ENCODE measurements at regions not wholly inside any gene's neighbourhood (a gene's known extent, or its start where the extent isn't known, plus 50 kb on each side); places are given as distances from the start of the nearest gene placed in this dataset.

GRCh38 chr2:126241411-126241810 is 414.5 kb upstream of the GYPC start:
- Mint-ChIP-seq H3K4me1 (no peaks in the 10 kb centered on the region), H3K36me3 (no peaks in the 10 kb centered on the region), H3K9me3 (no peaks in the 10 kb centered on the region), H3K4me3 (no peak overlapping the region), H3K27me3 (no peaks in the 10 kb centered on the region), H3K27ac (no peak overlapping the region)
- ATAC-seq (ENCODE audit: low read depth in 2 of 2) (no peak), DNase-seq (no peak)
- H3K4me3 ChIP-seq (ENCODE audit: low read depth, low read length) = no peak overlapping the region
- H3K4me1 ChIP-seq (ENCODE audit: control insufficient read depth, insufficient read depth, low read length, poor library complexity, severe bottlenecking) = no peaks in the 10 kb centered on the region
- H3K27me3 ChIP-seq (ENCODE audit: control insufficient read depth, insufficient read depth, low read length) = no peaks in the 10 kb centered on the region
- no peaks in the 10 kb centered on the region for H3K36me3 ChIP-seq (ENCODE audit: control insufficient read depth, insufficient read depth, low read length)
- no peak overlapping the region for H3K27ac ChIP-seq (ENCODE audit: insufficient read depth, low read length, poor library complexity, severe bottlenecking)
- no peaks in the 10 kb centered on the region for H3K9me3 ChIP-seq (ENCODE audit: control insufficient read depth in 2 of 2, low read length in 2 of 2)

DNA sequence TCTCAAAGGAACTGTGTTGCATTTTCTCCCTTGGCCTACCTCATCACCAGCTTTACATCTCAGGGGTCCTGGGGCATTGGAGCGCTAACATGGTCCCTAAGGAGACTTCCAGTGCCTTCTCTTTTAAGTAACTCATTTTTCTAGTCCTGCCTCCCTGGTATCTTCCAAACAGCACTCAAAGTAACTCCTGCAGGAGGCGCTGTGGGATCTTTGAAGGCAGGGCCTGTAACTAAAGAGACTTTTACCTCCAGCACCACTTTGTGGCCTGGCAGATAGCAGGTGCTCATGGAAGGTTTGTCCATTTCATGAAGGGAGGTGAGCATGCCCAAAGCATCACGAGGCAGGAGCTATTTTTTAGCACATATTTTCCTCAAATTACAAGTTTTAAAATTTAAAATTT is 411.0 kb upstream of the GYPC start:
- Histone ChIP-seq H3K4me1 (ENCODE audit: control insufficient read depth, insufficient read depth, low read length, poor library complexity, severe bottlenecking) (no peaks in the 10 kb centered on the region), H3K9me3 (ENCODE audit: control insufficient read depth in 2 of 2, low read length in 2 of 2) (no peaks in the 10 kb centered on the region), H3K36me3 (ENCODE audit: control insufficient read depth, insufficient read depth, low read length) (no peaks in the 10 kb centered on the region), H3K27ac (ENCODE audit: insufficient read depth, low read length, poor library complexity, severe bottlenecking) (no peak overlapping the region), H3K4me3 (ENCODE audit: low read depth, low read length) (no peak overlapping the region), H3K27me3 (ENCODE audit: control insufficient read depth, insufficient read depth, low read length) (no peaks in the 10 kb centered on the region)
- no peaks in the 10 kb centered on the region for H3K27me3 Mint-ChIP-seq
- peak in 1 of 3 donors; percentile 42 for DNase-seq
- no peaks in the 10 kb centered on the region for H3K9me3 Mint-ChIP-seq
- H3K27ac Mint-ChIP-seq = no peak overlapping the region
- H3K4me3 Mint-ChIP-seq = no peak overlapping the region
- no peak for ATAC-seq (ENCODE audit: low read depth in 2 of 2)
- H3K4me1 Mint-ChIP-seq = no peaks in the 10 kb centered on the region
- no peaks in the 10 kb centered on the region for H3K36me3 Mint-ChIP-seq

- ATAC-seq (ENCODE audit: low read depth in 2 of 2) (no peak), DNase-seq (no peak)
- Histone ChIP-seq H3K9me3 (ENCODE audit: control insufficient read depth in 2 of 2, low read length in 2 of 2) (no peaks in the 10 kb centered on the region), H3K4me3 (ENCODE audit: low read depth, low read length) (no peak overlapping the region), H3K36me3 (ENCODE audit: control insufficient read depth, insufficient read depth, low read length) (no peaks in the 10 kb centered on the region), H3K27me3 (ENCODE audit: control insufficient read depth, insufficient read depth, low read length) (no peaks in the 10 kb centered on the region), H3K27ac (ENCODE audit: insufficient read depth, low read length, poor library complexity, severe bottlenecking) (no peak overlapping the region), H3K4me1 (ENCODE audit: control insufficient read depth, insufficient read depth, low read length, poor library complexity, severe bottlenecking) (no peaks in the 10 kb centered on the region)
- H3K36me3 Mint-ChIP-seq = no peaks in the 10 kb centered on the region
- no peaks in the 10 kb centered on the region for H3K4me1 Mint-ChIP-seq
- no peak overlapping the region for H3K4me3 Mint-ChIP-seq
- peaks cover 0 to 6% (median 0%) of the 10 kb centered on the region in 7 donors for H3K9me3 Mint-ChIP-seq
- H3K27me3 Mint-ChIP-seq = no peaks in the 10 kb centered on the region
- no peak overlapping the region for H3K27ac Mint-ChIP-seq
Measured at GRCh38 chr2:126253669-126254068, 402.3 kb upstream of the GYPC start.

GRCh38 chr2:126264625-126265024 is 391.3 kb upstream of the GYPC start:
- H3K27ac ChIP-seq (ENCODE audit: insufficient read depth, low read length, poor library complexity, severe bottlenecking) = no peak overlapping the region
- H3K27me3 ChIP-seq (ENCODE audit: control insufficient read depth, insufficient read depth, low read length) = no peaks in the 10 kb centered on the region
- no peaks in the 10 kb centered on the region for H3K9me3 ChIP-seq (ENCODE audit: control insufficient read depth in 2 of 2, low read length in 2 of 2)
- H3K4me3 ChIP-seq (ENCODE audit: low read depth, low read length) = no peak overlapping the region
- H3K9me3 Mint-ChIP-seq = no peaks in the 10 kb centered on the region
- H3K27ac Mint-ChIP-seq = no peak overlapping the region
- H3K4me1 ChIP-seq (ENCODE audit: control insufficient read depth, insufficient read depth, low read length, poor library complexity, severe bottlenecking) = no peaks in the 10 kb centered on the region
- no peaks in the 10 kb centered on the region for H3K4me1 Mint-ChIP-seq
- H3K36me3 ChIP-seq (ENCODE audit: control insufficient read depth, insufficient read depth, low read length) = no peaks in the 10 kb centered on the region
- H3K36me3 Mint-ChIP-seq = no peaks in the 10 kb centered on the region
- no peak for DNase-seq
- H3K4me3 Mint-ChIP-seq = no peak overlapping the region
- H3K27me3 Mint-ChIP-seq = no peaks in the 10 kb centered on the region
- ATAC-seq (ENCODE audit: low read depth in 2 of 2) = no peak

DNA sequence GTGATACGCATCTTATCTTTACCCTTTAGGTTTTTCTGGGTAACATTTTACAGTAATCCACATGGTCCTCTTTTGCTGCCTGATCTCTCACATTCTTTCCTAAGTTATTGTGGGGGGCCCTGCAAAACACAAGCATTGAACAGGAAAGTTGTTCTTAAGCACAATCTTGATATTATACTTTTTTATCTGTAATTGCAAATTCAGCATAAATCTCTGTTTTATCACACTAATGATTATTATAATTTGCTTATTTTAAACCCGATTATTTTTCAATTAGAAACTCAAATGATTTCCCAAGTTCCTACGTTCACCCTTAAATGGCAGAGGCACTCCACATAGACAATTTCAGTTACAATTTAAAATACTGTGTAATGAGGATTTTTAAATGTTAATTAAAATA is 386.0 kb upstream of the GYPC start:
- no peaks in the 10 kb centered on the region for H3K36me3 ChIP-seq (ENCODE audit: control insufficient read depth, insufficient read depth, low read length)
- Mint-ChIP-seq H3K9me3 (peaks cover 0 to 2% (median 0%) of the 10 kb centered on the region in 7 donors), H3K4me1 (no peaks in the 10 kb centered on the region), H3K27me3 (no peaks in the 10 kb centered on the region), H3K27ac (no peak overlapping the region), H3K36me3 (no peaks in the 10 kb centered on the region), H3K4me3 (no peak overlapping the region)
- ATAC-seq (ENCODE audit: low read depth in 2 of 2) = no peak
- H3K9me3 ChIP-seq (ENCODE audit: control insufficient read depth in 2 of 2, low read length in 2 of 2) = no peaks in the 10 kb centered on the region
- H3K4me1 ChIP-seq (ENCODE audit: control insufficient read depth, insufficient read depth, low read length, poor library complexity, severe bottlenecking) = no peaks in the 10 kb centered on the region
- no peak overlapping the region for H3K4me3 ChIP-seq (ENCODE audit: low read depth, low read length)
- H3K27me3 ChIP-seq (ENCODE audit: control insufficient read depth, insufficient read depth, low read length) = no peaks in the 10 kb centered on the region
- DNase-seq = no peak
- H3K27ac ChIP-seq (ENCODE audit: insufficient read depth, low read length, poor library complexity, severe bottlenecking) = no peak overlapping the region

DNA sequence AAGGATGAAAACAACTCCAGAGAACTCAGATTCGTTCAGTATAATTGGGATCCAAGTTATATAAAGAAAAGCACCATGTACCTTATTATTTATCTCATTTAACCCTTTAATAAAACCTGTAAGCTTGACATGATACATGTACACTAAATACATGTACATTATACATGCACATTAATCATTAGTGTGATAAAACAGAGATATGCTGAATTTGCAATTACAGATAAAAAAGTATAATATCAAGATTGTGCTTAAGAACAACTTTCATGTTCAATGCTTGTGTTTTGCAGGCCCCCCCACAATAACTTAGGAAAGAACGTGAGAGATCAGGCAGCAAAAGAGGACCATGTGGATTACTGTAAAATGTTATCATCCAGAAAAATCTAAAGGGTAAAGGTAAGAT is 385.4 kb upstream of the GYPC start:
- no peaks in the 10 kb centered on the region for H3K4me1 ChIP-seq (ENCODE audit: control insufficient read depth, insufficient read depth, low read length, poor library complexity, severe bottlenecking)
- DNase-seq (no peak), ATAC-seq (ENCODE audit: low read depth in 2 of 2) (no peak)
- no peak overlapping the region for H3K4me3 Mint-ChIP-seq
- no peaks in the 10 kb centered on the region for H3K27me3 Mint-ChIP-seq
- H3K27me3 ChIP-seq (ENCODE audit: control insufficient read depth, insufficient read depth, low read length) = no peaks in the 10 kb centered on the region
- no peak overlapping the region for H3K27ac ChIP-seq (ENCODE audit: insufficient read depth, low read length, poor library complexity, severe bottlenecking)
- H3K4me3 ChIP-seq (ENCODE audit: low read depth, low read length) = no peak overlapping the region
- no peaks in the 10 kb centered on the region for H3K36me3 Mint-ChIP-seq
- no peaks in the 10 kb centered on the region for H3K9me3 ChIP-seq (ENCODE audit: control insufficient read depth in 2 of 2, low read length in 2 of 2)
- no peak overlapping the region for H3K27ac Mint-ChIP-seq
- no peaks in the 10 kb centered on the region for H3K36me3 ChIP-seq (ENCODE audit: control insufficient read depth, insufficient read depth, low read length)
- peaks cover 0 to 2% (median 0%) of the 10 kb centered on the region in 7 donors for H3K9me3 Mint-ChIP-seq
- H3K4me1 Mint-ChIP-seq = no peaks in the 10 kb centered on the region

- Mint-ChIP-seq H3K9me3 (peaks cover 0 to 2% (median 0%) of the 10 kb centered on the region in 7 donors), H3K27ac (no peak overlapping the region), H3K36me3 (no peaks in the 10 kb centered on the region), H3K4me3 (no peak overlapping the region), H3K4me1 (no peaks in the 10 kb centered on the region), H3K27me3 (no peaks in the 10 kb centered on the region)
- Histone ChIP-seq H3K27ac (ENCODE audit: insufficient read depth, low read length, poor library complexity, severe bottlenecking) (no peak overlapping the region), H3K27me3 (ENCODE audit: control insufficient read depth, insufficient read depth, low read length) (no peaks in the 10 kb centered on the region), H3K4me3 (ENCODE audit: low read depth, low read length) (no peak overlapping the region), H3K36me3 (ENCODE audit: control insufficient read depth, insufficient read depth, low read length) (no peaks in the 10 kb centered on the region), H3K9me3 (ENCODE audit: control insufficient read depth in 2 of 2, low read length in 2 of 2) (no peaks in the 10 kb centered on the region), H3K4me1 (ENCODE audit: control insufficient read depth, insufficient read depth, low read length, poor library complexity, severe bottlenecking) (no peaks in the 10 kb centered on the region)
- no peak for ATAC-seq (ENCODE audit: low read depth in 2 of 2)
- no peak for DNase-seq
Measured at GRCh38 chr2:126272401-126272800, 383.6 kb upstream of the GYPC start.

GRCh38 chr2:126275098-126275497 is 380.9 kb upstream of the GYPC start:
- H3K27me3 ChIP-seq (ENCODE audit: control insufficient read depth, insufficient read depth, low read length) = no peaks in the 10 kb centered on the region
- H3K27ac ChIP-seq (ENCODE audit: insufficient read depth, low read length, poor library complexity, severe bottlenecking) = no peak overlapping the region
- Mint-ChIP-seq H3K27me3 (no peaks in the 10 kb centered on the region), H3K36me3 (no peaks in the 10 kb centered on the region), H3K4me3 (no peak overlapping the region), H3K27ac (no peak overlapping the region), H3K4me1 (no peaks in the 10 kb centered on the region), H3K9me3 (peaks cover 0 to 2% (median 0%) of the 10 kb centered on the region in 7 donors)
- no peak for ATAC-seq (ENCODE audit: low read depth in 2 of 2)
- no peak overlapping the region for H3K4me3 ChIP-seq (ENCODE audit: low read depth, low read length)
- H3K4me1 ChIP-seq (ENCODE audit: control insufficient read depth, insufficient read depth, low read length, poor library complexity, severe bottlenecking) = no peaks in the 10 kb centered on the region
- no peak for DNase-seq
- no peaks in the 10 kb centered on the region for H3K36me3 ChIP-seq (ENCODE audit: control insufficient read depth, insufficient read depth, low read length)
- no peaks in the 10 kb centered on the region for H3K9me3 ChIP-seq (ENCODE audit: control insufficient read depth in 2 of 2, low read length in 2 of 2)
